DMS153 treated with DMSO at 0.1 percent for 48 hours (cell line): ENCODE measurements at regions not wholly inside any gene's neighbourhood (a gene's known extent, or its start where the extent isn't known, plus 50 kb on each side); places are given as distances from the start of the nearest gene placed in this dataset.
"Not testable (repeated sequence)": the region's sequence is repeated elsewhere in the genome, so short reads cannot be mapped to it uniquely, and the experiment has no call there.

Source experiments
- DNase-seq: peaks from one replicate; lab custom pipeline; 2025; ENCODE audit not compliant: unreplicated experiment; lab: John Stamatoyannopoulos, UW

DNA sequence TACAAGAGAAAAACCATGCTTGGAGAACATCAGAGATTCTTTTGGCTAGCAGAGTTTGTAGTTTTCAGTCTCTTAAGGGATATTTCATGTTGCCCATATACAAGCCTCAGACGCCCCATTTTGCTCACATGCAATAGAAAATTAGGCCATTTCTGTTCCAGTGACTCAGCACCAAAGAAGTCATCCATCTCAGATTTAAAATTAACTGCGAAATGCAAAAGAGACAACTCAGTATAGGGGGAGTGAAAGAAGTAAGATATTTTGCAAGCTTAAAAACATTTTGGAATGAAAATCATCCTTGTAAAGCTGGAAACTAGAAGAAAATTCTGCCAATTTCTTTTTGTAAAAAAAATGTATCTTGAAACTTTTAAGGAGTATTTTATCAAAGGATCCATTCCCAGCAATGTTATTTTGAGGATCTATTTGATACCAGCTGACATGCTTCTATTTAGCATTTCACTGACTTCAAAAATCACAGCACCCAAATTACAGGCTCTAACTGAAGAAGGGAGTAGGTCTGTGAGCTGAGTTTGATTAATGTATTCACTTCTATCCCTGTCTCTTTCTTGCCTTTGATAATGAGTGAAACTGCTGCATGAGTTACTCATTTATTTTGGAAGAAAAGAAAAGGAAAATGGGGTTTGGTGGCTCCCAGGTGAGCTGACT, 223.7 kb upstream of the SULF2 start:
- DNase-seq, result no peak

DNA sequence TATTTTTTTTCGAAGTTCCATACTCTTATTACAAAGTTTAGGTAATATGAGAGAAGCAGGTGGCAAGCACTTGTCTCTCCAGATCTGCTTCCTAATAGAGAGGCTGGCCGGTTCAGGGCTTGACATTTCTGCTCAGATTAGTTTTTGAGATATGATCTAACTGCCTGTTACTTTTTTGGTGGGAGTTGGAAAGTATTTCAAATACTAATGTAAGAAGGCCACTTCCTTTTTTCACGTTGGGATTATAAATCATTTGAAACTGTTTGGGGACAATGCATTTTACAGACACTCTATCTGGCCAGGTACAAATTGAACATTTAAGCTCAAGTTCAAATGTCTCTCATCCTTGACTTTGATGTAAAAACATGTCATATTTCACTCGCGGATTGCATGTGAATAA, 222.1 kb upstream of the SULF2 start:
- DNase-seq, result no peak

GRCh38 chr20:48006036-48006833, 221.0 kb upstream of the SULF2 start:
- no peak for DNase-seq

- DNase-seq, result no peak
Observed at GRCh38 chr20:48003021-48003420, 217.7 kb upstream of the SULF2 start.

DNA sequence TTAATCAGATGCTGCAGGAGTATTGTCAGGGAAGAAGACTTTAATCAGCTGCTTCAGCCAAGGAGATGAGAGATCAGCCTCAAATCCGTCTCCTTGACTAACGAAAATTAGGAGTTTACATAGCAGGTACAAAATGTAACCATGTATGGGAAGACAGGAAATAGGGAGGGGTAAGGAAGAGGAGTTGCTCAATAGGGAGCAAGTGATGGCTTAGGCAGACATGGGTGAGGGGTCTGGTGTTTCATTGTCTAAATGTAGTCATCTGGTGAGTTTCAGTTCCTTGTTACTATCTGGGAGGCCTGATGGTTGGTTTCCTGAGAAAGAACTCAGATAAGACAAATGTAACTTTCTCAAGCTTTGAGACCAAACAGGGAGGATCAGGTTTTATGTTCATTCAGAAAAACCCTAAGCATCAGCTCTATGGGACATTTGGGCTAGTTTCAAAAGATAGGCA, 217.3 kb upstream of the SULF2 start:
- no peak for DNase-seq

GRCh38 chr20:47999166-47999565, 213.9 kb upstream of the SULF2 start:
- no peak for DNase-seq

- no peak for DNase-seq
Observed at GRCh38 chr20:47998736-47999135, 213.5 kb upstream of the SULF2 start.

DNA sequence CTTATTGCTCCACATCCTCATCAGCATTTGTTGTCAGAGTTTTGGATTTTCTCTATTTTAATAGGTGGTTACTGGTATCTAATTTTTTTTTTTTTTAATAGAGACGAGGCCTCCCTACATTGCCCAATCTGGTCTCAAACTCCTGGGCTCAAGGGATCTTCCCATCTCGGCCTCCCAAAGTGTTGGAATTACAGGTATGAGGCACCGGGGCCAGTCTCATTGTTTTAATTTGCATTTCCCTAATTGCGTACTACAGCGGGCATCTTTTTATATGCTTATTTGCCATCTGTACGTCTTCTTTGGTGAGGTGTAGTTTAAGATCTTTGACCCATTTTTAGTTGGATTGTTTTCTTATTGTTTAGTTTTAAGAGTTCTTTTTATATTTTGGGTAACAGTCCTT, 210.4 kb upstream of the SULF2 start:
- DNase-seq, result no peak

- DNase-seq, result no peak
Observed at GRCh38 chr20:47993817-47994216, 208.5 kb upstream of the SULF2 start.

- no peak for DNase-seq
Observed at GRCh38 chr20:47993035-47993755, 207.9 kb upstream of the SULF2 start.

DNA sequence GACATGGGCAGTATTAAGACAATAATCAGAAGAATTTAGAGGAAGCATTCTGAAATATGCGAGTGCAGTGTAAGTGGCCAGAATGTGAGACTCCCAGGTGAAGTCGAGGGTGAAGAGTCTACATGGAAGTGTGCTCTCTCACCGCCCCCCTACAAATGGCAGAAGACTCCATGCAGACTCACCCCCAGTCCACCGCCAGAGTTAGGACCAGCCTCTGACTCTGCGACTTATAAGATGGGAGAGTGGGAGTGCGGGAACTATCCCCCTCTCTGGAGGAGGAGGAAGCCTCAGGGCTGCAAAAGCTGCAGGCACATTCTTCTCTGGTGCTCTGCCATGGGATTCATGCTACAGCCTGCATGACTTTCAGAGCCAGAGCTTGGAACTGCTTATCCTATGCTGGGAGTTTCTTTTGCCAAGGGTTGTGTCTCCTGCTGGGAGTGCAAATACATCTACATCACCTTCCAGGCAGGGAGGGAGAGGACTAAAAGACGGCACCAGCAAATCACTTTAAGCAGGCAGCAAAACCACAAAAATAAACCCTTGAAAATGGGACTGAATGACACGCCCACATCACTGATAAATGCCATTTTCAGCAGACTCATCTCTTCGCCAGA, 206.7 kb upstream of the SULF2 start:
- DNase-seq, result no peak

- no peak for DNase-seq
Observed at GRCh38 chr20:47990507-47991150, 205.3 kb upstream of the SULF2 start.

- DNase-seq, result peak; percentile 26
Observed at GRCh38 chr20:47989957-47990356, 204.7 kb upstream of the SULF2 start.

DNA sequence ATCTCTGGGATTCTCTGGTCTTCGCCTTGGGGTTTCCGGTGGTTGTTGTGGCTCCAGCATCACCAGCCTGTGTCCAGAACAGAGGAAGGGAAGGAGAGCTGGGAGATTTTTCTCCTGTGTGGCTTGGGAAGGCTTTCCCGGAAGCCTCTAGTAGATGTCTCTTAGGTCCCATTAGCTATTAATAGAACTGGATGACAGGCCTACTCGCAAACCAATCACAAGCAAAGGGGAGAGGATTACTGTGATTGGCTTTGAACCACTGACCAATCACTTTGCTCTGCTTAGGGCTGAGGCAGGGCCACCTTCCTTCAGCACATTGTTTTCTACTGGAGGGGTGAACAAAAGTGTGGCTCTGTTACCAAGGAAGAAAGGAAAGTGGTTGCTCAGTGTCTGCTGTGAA, 203.4 kb upstream of the SULF2 start:
- no peak for DNase-seq

DNA sequence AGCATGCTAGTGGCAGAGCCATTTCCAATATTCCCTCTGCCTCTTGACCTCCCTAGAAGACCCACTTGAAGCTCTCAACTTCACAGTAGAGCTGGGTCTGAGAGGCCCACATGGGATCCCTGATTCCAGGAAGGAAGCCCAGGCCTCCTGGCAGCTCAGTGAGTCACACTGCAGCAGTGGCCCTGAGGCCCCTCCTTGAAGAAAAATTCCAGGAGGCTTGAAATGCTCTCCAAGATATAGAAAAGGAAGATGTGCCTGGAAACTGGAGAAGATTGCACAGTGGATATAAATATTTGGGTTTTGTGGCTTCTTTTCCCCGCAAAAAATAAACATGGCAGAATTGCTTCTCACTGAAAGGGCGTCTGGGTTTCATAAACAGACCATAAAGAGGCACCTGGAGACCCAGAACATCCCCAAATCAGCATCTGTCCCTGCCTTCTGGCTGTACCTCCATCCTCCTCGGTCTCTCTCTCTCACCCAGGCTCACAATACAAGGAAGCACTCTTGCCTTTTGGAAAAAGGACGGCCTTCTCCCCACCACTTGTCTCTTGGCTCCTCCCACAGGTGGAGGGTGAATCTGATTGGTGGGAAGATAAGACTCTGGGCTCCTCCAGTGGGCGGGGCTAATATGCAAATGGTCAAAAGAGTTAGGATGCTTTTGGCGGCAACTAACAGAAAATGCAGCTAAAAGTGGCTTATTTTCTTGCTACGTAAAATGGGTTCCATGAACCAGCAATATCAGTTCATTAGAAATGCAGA, 200.0 kb upstream of the SULF2 start:
- DNase-seq, result no peak

GRCh38 chr20:47984437-47984836, 199.2 kb upstream of the SULF2 start:
- DNase-seq, result no peak

GRCh38 chr20:47983642-47984041, 198.4 kb upstream of the SULF2 start:
- DNase-seq, result not testable (repeated sequence)

- DNase-seq, result no peak
Observed at GRCh38 chr20:47982574-47983360, 197.5 kb upstream of the SULF2 start.

DNA sequence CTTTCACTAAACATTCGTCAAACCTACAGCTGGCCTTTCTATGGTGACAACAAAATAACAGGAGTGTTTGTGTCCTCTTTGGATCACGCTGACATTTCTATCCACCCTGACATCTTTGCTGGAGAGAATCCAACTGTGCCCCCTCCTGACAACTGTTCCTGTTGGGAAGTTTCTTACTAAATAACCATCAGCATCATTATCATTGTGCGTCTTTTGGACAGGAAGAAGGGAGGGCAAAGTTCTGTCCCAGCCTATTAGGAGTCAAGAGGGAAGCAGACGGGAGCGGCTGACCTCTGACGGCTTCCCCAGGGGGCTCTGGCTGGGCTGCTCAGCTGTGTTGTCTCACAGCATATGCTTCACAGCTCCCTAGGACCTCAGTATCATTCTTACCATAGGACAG, 195.9 kb upstream of the SULF2 start:
- DNase-seq, result no peak
